NCI-H2196 (cell line): ENCODE measurements at regions not wholly inside any gene's neighbourhood (a gene's known extent, or its start where the extent isn't known, plus 50 kb on each side); places are given as distances from the start of the nearest gene placed in this dataset.
A peak's percentile ranks its signal among the peaks of the same experiment; 100 is the strongest.
"Not testable (repeated sequence)": the region's sequence is repeated elsewhere in the genome, so short reads cannot be mapped to it uniquely, and the experiment has no call there.

Source experiments
- DNase-seq: peaks from one replicate; lab custom pipeline; 2025; ENCODE audit not compliant: unreplicated experiment; lab: John Stamatoyannopoulos, UW

- not testable (repeated sequence) for DNase-seq
These were observed 257.0 kb upstream of the OSR1 start for GRCh38 chr2:19615402-19615801.

- DNase-seq, result no peak
These were observed 255.6 kb upstream of the OSR1 start for GRCh38 chr2:19614066-19614465.

- DNase-seq, result peak; percentile 42
These were observed 253.3 kb upstream of the OSR1 start for GRCh38 chr2:19611491-19612332.

- no peak for DNase-seq
These were observed 250.8 kb upstream of the OSR1 start for GRCh38 chr2:19609266-19609665.

- no peak for DNase-seq
These were observed 249.7 kb upstream of the OSR1 start for GRCh38 chr2:19607931-19608771.

- DNase-seq, result no peak
These were observed 249.0 kb upstream of the OSR1 start for GRCh38 chr2:19607400-19607799.

GRCh38 chr2:19600982-19601381, 242.6 kb upstream of the OSR1 start:
- DNase-seq, result no peak

- DNase-seq, result no peak
These were observed 242.1 kb upstream of the OSR1 start for GRCh38 chr2:19600506-19600905.

GRCh38 chr2:19598971-19599370, 240.5 kb upstream of the OSR1 start:
- no peak for DNase-seq

- no peak for DNase-seq
These were observed 233.8 kb upstream of the OSR1 start for GRCh38 chr2:19592197-19592596.

GRCh38 chr2:19589791-19590190, 231.4 kb upstream of the OSR1 start:
- DNase-seq, result no peak

- DNase-seq, result no peak
These were observed 222.4 kb upstream of the OSR1 start for GRCh38 chr2:19580830-19581229.

GRCh38 chr2:19580264-19580663, 221.8 kb upstream of the OSR1 start:
- DNase-seq, result no peak

- DNase-seq, result no peak
These were observed 221.0 kb upstream of the OSR1 start for GRCh38 chr2:19579461-19579860.

GRCh38 chr2:19577723-19578122, 219.3 kb upstream of the OSR1 start:
- DNase-seq, result no peak

GRCh38 chr2:19576411-19576810, 218.0 kb upstream of the OSR1 start:
- DNase-seq, result no peak

GRCh38 chr2:19575641-19576040, 217.2 kb upstream of the OSR1 start:
- DNase-seq, result no peak

- DNase-seq, result peak; percentile 39
These were observed 216.4 kb upstream of the OSR1 start for GRCh38 chr2:19574778-19575260.

- no peak for DNase-seq
These were observed 215.4 kb upstream of the OSR1 start for GRCh38 chr2:19573784-19574183.

- no peak for DNase-seq
These were observed 213.3 kb upstream of the OSR1 start for GRCh38 chr2:19571773-19572172.

- no peak for DNase-seq
These were observed 210.9 kb upstream of the OSR1 start for GRCh38 chr2:19569300-19569791.

GRCh38 chr2:19568809-19569208, 210.4 kb upstream of the OSR1 start:
- no peak for DNase-seq
